NCI-H345 treated with DMSO at 0.1 percent for 48 hours (cell line): ENCODE measurements at regions not wholly inside any gene's neighbourhood (a gene's known extent, or its start where the extent isn't known, plus 50 kb on each side); places are given as distances from the start of the nearest gene placed in this dataset.
"Not testable (repeated sequence)": the region's sequence is repeated elsewhere in the genome, so short reads cannot be mapped to it uniquely, and the experiment has no call there.

ENCODE experiments used
- DNase-seq: peaks from one replicate; lab custom pipeline; 2025; ENCODE audit not compliant: unreplicated experiment; lab: John Stamatoyannopoulos, UW

GRCh38 chr7:138252666-138253065, 176.4 kb downstream of the AKR1D1 start:
- not testable (repeated sequence) for DNase-seq

- DNase-seq: no peak
Measured at GRCh38 chr7:138254444-138254843, 178.2 kb downstream of the AKR1D1 start.

- DNase-seq: no peak
Measured at GRCh38 chr7:138257459-138258196, 181.4 kb downstream of the AKR1D1 start.

GRCh38 chr7:138258197-138258559, 181.9 kb downstream of the AKR1D1 start:
- DNase-seq: no peak

- DNase-seq: no peak
Measured at GRCh38 chr7:138259675-138260074, 183.4 kb downstream of the AKR1D1 start.

GRCh38 chr7:138267934-138268333, 191.7 kb downstream of the AKR1D1 start:
- no peak for DNase-seq

- DNase-seq: no peak
Measured at GRCh38 chr7:138276891-138277290, 183.2 kb upstream of the TRIM24 start.

- DNase-seq: no peak
Measured at GRCh38 chr7:138278601-138279000, 181.5 kb upstream of the TRIM24 start.

GRCh38 chr7:138282997-138283396, 177.1 kb upstream of the TRIM24 start:
- DNase-seq: no peak

- DNase-seq: no peak
Measured at GRCh38 chr7:138285129-138285528, 174.9 kb upstream of the TRIM24 start.

GRCh38 chr7:138286846-138287245, 173.2 kb upstream of the TRIM24 start:
- DNase-seq: no peak

- no peak for DNase-seq
Measured at GRCh38 chr7:138287549-138287948, 172.5 kb upstream of the TRIM24 start.

- DNase-seq: no peak
Measured at GRCh38 chr7:138289082-138289481, 171.0 kb upstream of the TRIM24 start.

GRCh38 chr7:138289864-138290263, 170.2 kb upstream of the TRIM24 start:
- no peak for DNase-seq

GRCh38 chr7:138292951-138293350, 167.1 kb upstream of the TRIM24 start:
- DNase-seq: no peak

GRCh38 chr7:138295049-138295637, 164.9 kb upstream of the TRIM24 start:
- DNase-seq: no peak

- no peak for DNase-seq
Measured at GRCh38 chr7:138297526-138297925, 162.5 kb upstream of the TRIM24 start.

- no peak for DNase-seq
Measured at GRCh38 chr7:138299066-138299465, 161.0 kb upstream of the TRIM24 start.

GRCh38 chr7:138303230-138304070, 156.6 kb upstream of the TRIM24 start:
- no peak for DNase-seq

GRCh38 chr7:138304071-138304320, 156.1 kb upstream of the TRIM24 start:
- DNase-seq: no peak

- DNase-seq: no peak
Measured at GRCh38 chr7:138307633-138308032, 152.4 kb upstream of the TRIM24 start.

GRCh38 chr7:138308136-138308535, 151.9 kb upstream of the TRIM24 start:
- DNase-seq: no peak
